Testis (tissue), 2 donors: ENCODE measurements at regions not wholly inside any gene's neighbourhood (a gene's known extent, or its start where the extent isn't known, plus 50 kb on each side); places are given as distances from the start of the nearest gene placed in this dataset.

Experiments used
- POLR2A ChIP-seq: fragments of 450-650 bp; IDR thresholded peaks from one replicate; pipeline ENCODE4 v1.6.1; 2017; ENCODE audit warnings: antibody characterized with exemption, mild to moderate bottlenecking, moderate library complexity
- TF ChIP-seq, protein P1 (sequence below), 3 experiments: fragments of 450-650 bp in 2 of 3; fragments of 200-600 bp in 1 of 3; sonication (generic) in 1 of 3; IDR thresholded peaks; one replicate each; pipeline ENCODE4 v1.5.1; 2016 to 2019; ENCODE audit warnings: antibody characterized with exemption in 3 of 3, mild to moderate bottlenecking in 2 of 3, moderate library complexity in 1 of 3

DNA sequence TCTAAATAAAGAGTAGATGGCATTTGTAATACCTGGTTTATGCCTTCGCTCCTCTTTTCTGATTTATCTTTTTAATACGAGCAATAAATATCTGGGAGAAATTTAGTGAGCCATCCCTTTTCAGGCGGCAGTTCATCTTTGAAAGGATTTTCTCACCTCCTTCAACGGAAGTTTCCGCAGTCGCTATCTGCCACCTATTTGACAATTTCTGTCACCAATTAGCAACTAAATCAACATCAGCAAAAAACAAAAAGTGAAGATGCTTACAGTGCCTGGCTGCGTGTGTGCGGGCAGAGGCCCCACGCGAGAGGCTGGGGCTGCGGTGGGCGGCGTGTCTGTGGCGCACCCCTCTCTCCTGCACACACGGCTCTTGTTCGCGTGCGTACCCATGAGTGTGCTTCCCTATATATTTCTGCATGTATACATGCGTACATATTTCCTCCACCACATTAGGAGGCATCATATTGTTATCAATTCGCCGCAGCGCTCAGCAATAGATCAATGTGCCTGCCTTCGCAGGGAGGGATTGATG is 117.3 kb upstream of the BARHL2 start:
- TF ChIP-seq, protein P1, sequence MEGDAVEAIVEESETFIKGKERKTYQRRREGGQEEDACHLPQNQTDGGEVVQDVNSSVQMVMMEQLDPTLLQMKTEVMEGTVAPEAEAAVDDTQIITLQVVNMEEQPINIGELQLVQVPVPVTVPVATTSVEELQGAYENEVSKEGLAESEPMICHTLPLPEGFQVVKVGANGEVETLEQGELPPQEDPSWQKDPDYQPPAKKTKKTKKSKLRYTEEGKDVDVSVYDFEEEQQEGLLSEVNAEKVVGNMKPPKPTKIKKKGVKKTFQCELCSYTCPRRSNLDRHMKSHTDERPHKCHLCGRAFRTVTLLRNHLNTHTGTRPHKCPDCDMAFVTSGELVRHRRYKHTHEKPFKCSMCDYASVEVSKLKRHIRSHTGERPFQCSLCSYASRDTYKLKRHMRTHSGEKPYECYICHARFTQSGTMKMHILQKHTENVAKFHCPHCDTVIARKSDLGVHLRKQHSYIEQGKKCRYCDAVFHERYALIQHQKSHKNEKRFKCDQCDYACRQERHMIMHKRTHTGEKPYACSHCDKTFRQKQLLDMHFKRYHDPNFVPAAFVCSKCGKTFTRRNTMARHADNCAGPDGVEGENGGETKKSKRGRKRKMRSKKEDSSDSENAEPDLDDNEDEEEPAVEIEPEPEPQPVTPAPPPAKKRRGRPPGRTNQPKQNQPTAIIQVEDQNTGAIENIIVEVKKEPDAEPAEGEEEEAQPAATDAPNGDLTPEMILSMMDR (IDR thresholded peaks at IDR 0.05), result no peak
- TF ChIP-seq POLR2A, result no peak
